ENCODE measurements at regions not wholly inside any gene's neighbourhood (a gene's known extent, or its start where the extent isn't known, plus 50 kb on each side); places are given as distances from the start of the nearest gene placed in this dataset.

- no peak for DNase-seq (ENCODE audit: low spot score)
These were observed 94.1 kb upstream of the TMPO start for GRCh38 chr12:98421316-98421715.

GRCh38 chr12:98422359-98422758 lies 93.0 kb upstream of the TMPO start:
- TF ChIP-seq CTCF (IDR thresholded peaks at IDR 0.05; ENCODE audit: extremely low read depth, missing control alignments) = no peak

More at GRCh38 chr12:98421316-98421715, 94.1 kb upstream of the TMPO start:
- TF ChIP-seq CTCF (IDR thresholded peaks at IDR 0.05; ENCODE audit: extremely low read depth, missing control alignments) = no peak

GRCh38 chr12:98422812-98423211 lies 92.6 kb upstream of the TMPO start:
- TF ChIP-seq CTCF (IDR thresholded peaks at IDR 0.05; ENCODE audit: extremely low read depth, missing control alignments) = no peak
- no peak for DNase-seq (ENCODE audit: low spot score)

More at GRCh38 chr12:98422359-98422758, 93.0 kb upstream of the TMPO start:
- no peak for DNase-seq (ENCODE audit: low spot score)

- no peak for TF ChIP-seq CTCF (IDR thresholded peaks at IDR 0.05; ENCODE audit: extremely low read depth, missing control alignments)
- DNase-seq (ENCODE audit: low spot score) = no peak
These were observed 91.4 kb upstream of the TMPO start for GRCh38 chr12:98423963-98424362.

GRCh38 chr12:98424726-98425401 lies 90.5 kb upstream of the TMPO start:
- peak; percentile 58 for DNase-seq (ENCODE audit: low spot score)
- TF ChIP-seq CTCF (IDR thresholded peaks at IDR 0.05; ENCODE audit: extremely low read depth, missing control alignments) = peak; percentile 44

- no peak for DNase-seq (ENCODE audit: low spot score)
These were observed 89.5 kb upstream of the TMPO start for GRCh38 chr12:98425859-98426258.

GRCh38 chr12:98431089-98431488 lies 84.3 kb upstream of the TMPO start:
- TF ChIP-seq CTCF (IDR thresholded peaks at IDR 0.05; ENCODE audit: extremely low read depth, missing control alignments) = no peak
- no peak for DNase-seq (ENCODE audit: low spot score)

More at GRCh38 chr12:98425859-98426258, 89.5 kb upstream of the TMPO start:
- no peak for TF ChIP-seq CTCF (IDR thresholded peaks at IDR 0.05; ENCODE audit: extremely low read depth, missing control alignments)
